Hepatocyte (in vitro differentiated cells): ENCODE measurements at regions not wholly inside any gene's neighbourhood (a gene's known extent, or its start where the extent isn't known, plus 50 kb on each side); places are given as distances from the start of the nearest gene placed in this dataset.

Experiments used
- DNase-seq: peaks from one replicate; pipeline ENCODE4 v3.0.0-alpha.2; 2016; ENCODE audit warnings: low spot score
- H2AFZ ChIP-seq: fragments of 200-600 bp; sonication (generic); 2 replicates; pipeline ENCODE4 v1.6.0; 2016; ENCODE audit warnings: antibody characterized with exemption, mild to moderate bottlenecking
- H3K27ac ChIP-seq: fragments of 200-600 bp; sonication (generic); 2 replicates; pipeline ENCODE4 v1.5.1; 2016; ENCODE audit warnings: mild to moderate bottlenecking
- H3K27me3 ChIP-seq: fragments of 200-600 bp; sonication (generic); 2 replicates; pipeline ENCODE4 v1.6.1; 2016
- H3K36me3 ChIP-seq: fragments of 200-600 bp; sonication (generic); replicated peaks from 2 replicates; pipeline ENCODE4 v1.5.1; 2016; ENCODE audit warnings: low read depth; ENCODE audit not compliant: insufficient read depth
- H3K4me1 ChIP-seq: fragments of 200-600 bp; sonication (generic); 2 replicates; pipeline ENCODE4 v1.5.1; 2016; ENCODE audit warnings: mild to moderate bottlenecking, moderate library complexity; ENCODE audit not compliant: insufficient read depth
- H3K4me2 ChIP-seq: fragments of 200-600 bp; sonication (generic); 2 replicates; pipeline ENCODE4 v1.6.0; 2016
- H3K4me3 ChIP-seq: fragments of 200-600 bp; sonication (generic); 2 replicates; pipeline ENCODE4 v1.5.1; 2016; ENCODE audit warnings: mild to moderate bottlenecking
- H3K79me2 ChIP-seq: fragments of 200-600 bp; sonication (generic); 2 replicates; pipeline ENCODE4 v1.6.0; 2017; ENCODE audit warnings: mild to moderate bottlenecking
- H3K9me2 ChIP-seq: fragments of 200-600 bp; sonication (generic); replicated peaks from 2 replicates; pipeline ENCODE4 v1.6.0; 2017; ENCODE audit warnings: mild to moderate bottlenecking; ENCODE audit not compliant: insufficient read depth
- H3K9me3 ChIP-seq: fragments of 200-600 bp; sonication (generic); 2 replicates; pipeline ENCODE4 v1.5.1; 2016; ENCODE audit warnings: low read depth, mild to moderate bottlenecking
- H4K20me1 ChIP-seq: fragments of 200-600 bp; sonication (generic); 2 replicates; pipeline ENCODE4 v1.6.0; 2016; ENCODE audit warnings: mild to moderate bottlenecking; ENCODE audit not compliant: insufficient read depth, poor library complexity, severe bottlenecking
- CTCF ChIP-seq: fragments of 200-600 bp; sonication (generic); IDR thresholded peaks from 2 replicates; pipeline ENCODE4 v1.5.1; 2016; ENCODE audit warnings: antibody characterized with exemption, mild to moderate bottlenecking; ENCODE audit not compliant: poor library complexity
- EZH2 ChIP-seq: fragments of 200-600 bp; sonication (generic); IDR thresholded peaks from 2 replicates; pipeline ENCODE4 v1.6.1; 2016; ENCODE audit warnings: antibody characterized with exemption, mild to moderate bottlenecking, borderline replicate concordance
- EZH2phosphoT487 ChIP-seq: fragments of 200-600 bp; sonication (generic); IDR thresholded peaks from one replicate; pipeline ENCODE4 v1.6.1; 2018; ENCODE audit warnings: antibody characterized with exemption, mild to moderate bottlenecking, low read depth, moderate library complexity; ENCODE audit not compliant: unreplicated experiment, severe bottlenecking
- WGBS: methylation state at CpG from one replicate; pipeline ENCODE4 v1.1.6; 2016; ENCODE audit warnings: low lambda C conversion rate; ENCODE audit errors: missing lambda C conversion rate; 5-methylcytosine and 5-hydroxymethylcytosine counted together

- Histone ChIP-seq H3K27ac (no peak overlapping the region), H3K4me3 (no peak overlapping the region), H3K9me2 (no peaks in the 10 kb centered on the region), H2AFZ (no peak overlapping the region), H3K27me3 (no peaks in the 10 kb centered on the region), H3K4me1 (no peaks in the 10 kb centered on the region), H3K9me3 (no peaks in the 10 kb centered on the region), H3K79me2 (no peaks in the 10 kb centered on the region), H3K4me2 (no peak overlapping the region), H4K20me1 (no peaks in the 10 kb centered on the region), H3K36me3 (no peaks in the 10 kb centered on the region)
- 91% methylated on average over 5 of the region's 5 CpGs for WGBS
- no peak for DNase-seq
- TF ChIP-seq EZH2phosphoT487, result no peak
- TF ChIP-seq EZH2, result no peak
- no peak for TF ChIP-seq CTCF
Measured at GRCh38 chr2:36146765-36147164, 208.8 kb upstream of the CRIM1 start.

DNA sequence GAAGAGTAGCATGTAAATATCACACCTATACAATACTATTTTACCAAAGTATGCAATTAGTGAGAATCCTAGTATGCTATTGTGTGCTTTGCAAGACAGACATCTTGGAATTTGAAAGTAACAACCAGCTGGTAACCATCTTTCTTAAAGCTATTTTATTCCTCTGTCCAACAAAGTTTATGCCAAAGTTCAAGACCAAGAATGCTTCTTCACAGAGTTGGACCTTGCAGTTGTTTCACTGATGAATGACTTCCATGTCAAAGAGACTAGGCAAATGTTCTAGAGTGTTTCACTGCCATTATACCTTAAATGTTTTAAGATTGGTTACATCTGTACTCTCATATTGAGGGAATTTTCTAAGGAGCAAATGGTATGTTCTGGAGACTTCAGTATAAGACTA, 215.2 kb upstream of the CRIM1 start:
- H3K36me3 ChIP-seq, result no peaks in the 10 kb centered on the region
- no peaks in the 10 kb centered on the region for H3K9me3 ChIP-seq
- no peaks in the 10 kb centered on the region for H3K4me1 ChIP-seq
- no peak for TF ChIP-seq CTCF
- no peak for TF ChIP-seq EZH2phosphoT487
- TF ChIP-seq EZH2, result no peak
- no peaks in the 10 kb centered on the region for H3K79me2 ChIP-seq
- no peak overlapping the region for H3K4me2 ChIP-seq
- no peaks in the 10 kb centered on the region for H4K20me1 ChIP-seq
- H2AFZ ChIP-seq, result no peak overlapping the region
- DNase-seq, result no peak
- no peak overlapping the region for H3K4me3 ChIP-seq
- no peaks in the 10 kb centered on the region for H3K27me3 ChIP-seq
- H3K27ac ChIP-seq, result no peak overlapping the region
- H3K9me2 ChIP-seq, result no peaks in the 10 kb centered on the region

- Histone ChIP-seq H3K27me3 (no peaks in the 10 kb centered on the region), H3K4me2 (no peak overlapping the region), H3K9me2 (no peaks in the 10 kb centered on the region), H3K36me3 (no peaks in the 10 kb centered on the region), H3K4me3 (no peak overlapping the region), H2AFZ (no peak overlapping the region), H3K79me2 (no peaks in the 10 kb centered on the region), H3K4me1 (no peaks in the 10 kb centered on the region), H3K27ac (no peak overlapping the region), H4K20me1 (no peaks in the 10 kb centered on the region), H3K9me3 (no peaks in the 10 kb centered on the region)
- 84% methylated on average over 3 of the region's 3 CpGs for WGBS
- no peak for DNase-seq
- TF ChIP-seq EZH2phosphoT487 (no peak), CTCF (no peak), EZH2 (no peak)
Measured at GRCh38 chr2:36137612-36138011, 218.0 kb upstream of the CRIM1 start.

- no peaks in the 10 kb centered on the region for H3K27me3 ChIP-seq
- no peaks in the 10 kb centered on the region for H3K79me2 ChIP-seq
- no peak overlapping the region for H3K4me2 ChIP-seq
- no peak overlapping the region for H3K4me3 ChIP-seq
- TF ChIP-seq EZH2phosphoT487, result no peak
- DNase-seq, result no peak
- H2AFZ ChIP-seq, result no peak overlapping the region
- H3K4me1 ChIP-seq, result no peaks in the 10 kb centered on the region
- H3K9me2 ChIP-seq, result no peaks in the 10 kb centered on the region
- H3K27ac ChIP-seq, result no peak overlapping the region
- no peaks in the 10 kb centered on the region for H3K36me3 ChIP-seq
- H3K9me3 ChIP-seq, result no peaks in the 10 kb centered on the region
- no peaks in the 10 kb centered on the region for H4K20me1 ChIP-seq
Measured at GRCh38 chr2:36134281-36134680, 221.3 kb upstream of the CRIM1 start.
